Progenitor cell of endocrine pancreas (in vitro differentiated cells): ENCODE measurements at regions not wholly inside any gene's neighbourhood (a gene's known extent, or its start where the extent isn't known, plus 50 kb on each side); places are given as distances from the start of the nearest gene placed in this dataset.

ENCODE experiments used
- DNase-seq: peaks from one replicate; pipeline ENCODE4 v3.0.0; 2021; ENCODE audit warnings: low spot score; ENCODE audit not compliant: unreplicated experiment
- H3K27ac Mint-ChIP-seq: 2 replicates; pipeline ENCODE4 v1.8.0; 2021; ENCODE audit warnings: mild to moderate bottlenecking, moderate library complexity, mixed read lengths
- H3K27me3 Mint-ChIP-seq: 2 replicates; pipeline ENCODE4 v1.8.0; 2021; ENCODE audit warnings: mixed read lengths
- H3K36me3 Mint-ChIP-seq: 2 replicates; pipeline ENCODE4 v1.8.0; 2022; ENCODE audit warnings: mixed read lengths; ENCODE audit not compliant: insufficient read depth
- H3K4me1 Mint-ChIP-seq: 2 replicates; pipeline ENCODE4 v1.8.0; 2021; ENCODE audit warnings: low read depth, mixed read lengths
- H3K4me3 Mint-ChIP-seq: 2 replicates; pipeline ENCODE4 v1.8.0; 2021; ENCODE audit warnings: low read depth, mild to moderate bottlenecking, moderate library complexity, mixed read lengths
- H3K9me3 Mint-ChIP-seq: 2 replicates; pipeline ENCODE4 v1.8.0; 2021; ENCODE audit warnings: low read depth, mixed read lengths
- TF ChIP-seq, protein P1 (sequence below): fragments of 200-600 bp; sonication (generic); IDR thresholded peaks from one replicate; pipeline ENCODE4 v1.5.0; 2021; ENCODE audit warnings: antibody characterized with exemption, mild to moderate bottlenecking; ENCODE audit not compliant: unreplicated experiment

- no peaks in the 10 kb centered on the region for H3K4me1 Mint-ChIP-seq
- DNase-seq: no peak
- no peak overlapping the region for H3K27ac Mint-ChIP-seq
- no peak overlapping the region for H3K4me3 Mint-ChIP-seq
- TF ChIP-seq, protein P1, sequence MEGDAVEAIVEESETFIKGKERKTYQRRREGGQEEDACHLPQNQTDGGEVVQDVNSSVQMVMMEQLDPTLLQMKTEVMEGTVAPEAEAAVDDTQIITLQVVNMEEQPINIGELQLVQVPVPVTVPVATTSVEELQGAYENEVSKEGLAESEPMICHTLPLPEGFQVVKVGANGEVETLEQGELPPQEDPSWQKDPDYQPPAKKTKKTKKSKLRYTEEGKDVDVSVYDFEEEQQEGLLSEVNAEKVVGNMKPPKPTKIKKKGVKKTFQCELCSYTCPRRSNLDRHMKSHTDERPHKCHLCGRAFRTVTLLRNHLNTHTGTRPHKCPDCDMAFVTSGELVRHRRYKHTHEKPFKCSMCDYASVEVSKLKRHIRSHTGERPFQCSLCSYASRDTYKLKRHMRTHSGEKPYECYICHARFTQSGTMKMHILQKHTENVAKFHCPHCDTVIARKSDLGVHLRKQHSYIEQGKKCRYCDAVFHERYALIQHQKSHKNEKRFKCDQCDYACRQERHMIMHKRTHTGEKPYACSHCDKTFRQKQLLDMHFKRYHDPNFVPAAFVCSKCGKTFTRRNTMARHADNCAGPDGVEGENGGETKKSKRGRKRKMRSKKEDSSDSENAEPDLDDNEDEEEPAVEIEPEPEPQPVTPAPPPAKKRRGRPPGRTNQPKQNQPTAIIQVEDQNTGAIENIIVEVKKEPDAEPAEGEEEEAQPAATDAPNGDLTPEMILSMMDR: no peak
- H3K36me3 Mint-ChIP-seq: no peaks in the 10 kb centered on the region
- no peaks in the 10 kb centered on the region for H3K9me3 Mint-ChIP-seq
- no peaks in the 10 kb centered on the region for H3K27me3 Mint-ChIP-seq
Measured at GRCh38 chr4:72670521-72670920, 101.5 kb upstream of the ADAMTS3 start.

- no peak overlapping the region for H3K4me3 Mint-ChIP-seq
- H3K4me1 Mint-ChIP-seq: peaks cover 1% of the 10 kb centered on the region
- no peaks in the 10 kb centered on the region for H3K36me3 Mint-ChIP-seq
- no peaks in the 10 kb centered on the region for H3K27me3 Mint-ChIP-seq
- no peaks in the 10 kb centered on the region for H3K9me3 Mint-ChIP-seq
- TF ChIP-seq, protein P1: no peak
- H3K27ac Mint-ChIP-seq: no peak overlapping the region
- DNase-seq: no peak
Measured at GRCh38 chr4:72666910-72667309, 97.9 kb upstream of the ADAMTS3 start.

DNA sequence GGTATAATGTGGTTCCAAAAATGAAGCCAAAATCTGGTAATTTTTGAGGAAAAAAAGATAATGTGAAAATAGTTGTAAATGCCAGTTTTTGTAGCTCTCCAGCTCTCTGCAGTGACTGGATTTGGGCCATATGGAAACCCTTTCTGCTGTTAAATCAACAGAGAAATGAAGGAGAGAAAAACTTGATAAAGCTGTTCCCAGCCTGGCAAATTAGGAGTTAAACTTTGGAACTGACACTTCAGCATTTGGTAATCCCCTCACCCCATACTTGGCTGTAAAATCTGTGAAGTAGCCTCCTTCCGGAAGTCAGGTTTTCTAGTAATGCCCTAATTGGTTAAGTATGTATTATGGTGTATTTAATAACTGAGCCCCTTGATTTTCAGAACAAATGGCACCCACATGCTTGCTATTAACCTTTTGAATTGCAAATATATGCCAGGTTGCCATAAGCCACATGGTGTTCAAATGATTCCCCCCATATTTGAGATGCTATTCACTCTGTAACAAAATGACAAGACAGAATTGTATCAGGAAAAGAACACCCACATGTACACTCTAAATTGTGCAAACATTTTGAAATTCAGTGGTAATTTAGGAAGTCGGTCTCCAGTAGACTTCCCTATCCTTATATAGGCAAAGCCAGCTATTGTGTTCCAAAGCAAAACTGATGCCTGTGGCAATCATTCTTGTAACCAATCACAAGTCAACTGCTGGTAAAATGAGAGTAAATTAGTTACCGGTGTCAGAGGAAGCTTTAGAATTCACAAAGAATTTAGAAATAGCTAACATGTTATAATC, 96.3 kb upstream of the ADAMTS3 start:
- DNase-seq: no peak
- H3K27me3 Mint-ChIP-seq: no peaks in the 10 kb centered on the region
- TF ChIP-seq, protein P1: no peak
- H3K27ac Mint-ChIP-seq: no peak overlapping the region
- H3K9me3 Mint-ChIP-seq: no peaks in the 10 kb centered on the region
- no peaks in the 10 kb centered on the region for H3K36me3 Mint-ChIP-seq
- H3K4me3 Mint-ChIP-seq: no peak overlapping the region
- peaks cover 1% of the 10 kb centered on the region for H3K4me1 Mint-ChIP-seq

DNA sequence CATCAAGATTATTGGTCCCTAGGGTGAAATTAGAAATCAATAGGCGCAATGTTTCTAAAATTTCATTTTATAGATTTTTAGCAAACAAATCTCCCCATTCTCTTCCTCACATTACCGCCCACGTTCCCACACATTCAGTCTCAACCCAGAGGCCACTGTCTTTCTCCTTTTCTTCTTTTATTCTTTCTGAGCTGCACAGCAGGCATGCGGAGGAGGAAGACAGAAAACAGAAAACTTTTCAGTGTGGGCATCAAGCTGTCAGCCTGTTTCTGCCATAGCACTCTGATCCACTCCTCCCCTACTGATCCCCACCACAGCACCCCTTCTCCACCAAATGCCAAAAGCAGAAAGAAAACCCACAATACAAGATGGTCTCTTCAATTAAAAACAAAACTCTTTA, 94.8 kb upstream of the ADAMTS3 start:
- Mint-ChIP-seq H3K4me3 (no peak overlapping the region), H3K9me3 (no peaks in the 10 kb centered on the region), H3K4me1 (peaks cover 1% of the 10 kb centered on the region), H3K27ac (no peak overlapping the region), H3K36me3 (no peaks in the 10 kb centered on the region), H3K27me3 (no peaks in the 10 kb centered on the region)
- DNase-seq: no peak
- TF ChIP-seq, protein P1: no peak

- no peaks in the 10 kb centered on the region for H3K36me3 Mint-ChIP-seq
- no peak for DNase-seq
- TF ChIP-seq, protein P1: no peak
- no peaks in the 10 kb centered on the region for H3K27me3 Mint-ChIP-seq
- H3K9me3 Mint-ChIP-seq: no peaks in the 10 kb centered on the region
- H3K4me3 Mint-ChIP-seq: no peak overlapping the region
- H3K4me1 Mint-ChIP-seq: peaks cover 1% of the 10 kb centered on the region
- no peak overlapping the region for H3K27ac Mint-ChIP-seq
Measured at GRCh38 chr4:72661830-72662229, 92.8 kb upstream of the ADAMTS3 start.
